H1 (cell line): ENCODE measurements at regions not wholly inside any gene's neighbourhood (a gene's known extent, or its start where the extent isn't known, plus 50 kb on each side); places are given as distances from the start of the nearest gene placed in this dataset.

Source experiments
- CTCF ChIA-PET: fragments of 300-600 bp; sonication (Branson Sonifier 250); formaldehyde crosslinking; loops from one replicate; lab custom pipeline; 2021; ENCODE audit not compliant: partially characterized antibody; lab: Charles Lee
- POLR2A ChIA-PET: fragments of 300-600 bp; sonication (Branson Sonifier 250); formaldehyde crosslinking; loops from one replicate; lab custom pipeline; 2021; ENCODE audit warnings: inconsistent platforms; ENCODE audit not compliant: partially characterized antibody; lab: Charles Lee
- DNase-seq, 2 experiments: peaks; one replicate each; pipeline versions ENCODE4 v3.0.0 to v3.0.0-alpha.2; 2010 to 2022; ENCODE audit warnings: low spot score in 2 of 2, low read depth in 1 of 2, mixed read lengths in 1 of 2
- FAIRE-seq: peaks from 2 replicates; lab custom pipeline; 2011; peaks lifted over from hg19 to GRCh38; lab: Jason Lieb, UNC
- H2AFZ ChIP-seq: 2 replicates; pipeline ENCODE4 v1.8.1; 2012; ENCODE audit warnings: low read length, inconsistent platforms
- H2AK5ac ChIP-seq: 2 replicates; pipeline ENCODE4 v1.6.1; 2013; ENCODE audit warnings: low read depth, low read length
- H2BK120ac ChIP-seq: replicated peaks from 2 replicates; pipeline ENCODE3; 2013; ENCODE audit warnings: low read depth, low read length, inconsistent platforms
- H2BK12ac ChIP-seq: 2 replicates; pipeline ENCODE4 v1.6.1; 2013; ENCODE audit warnings: low read depth, low read length
- H2BK15ac ChIP-seq: 2 replicates; pipeline ENCODE4 v1.6.1; 2013; ENCODE audit warnings: low read length
- H2BK20ac ChIP-seq: 2 replicates; pipeline ENCODE4 v1.6.1; 2013; ENCODE audit warnings: low read length
- H2BK5ac ChIP-seq: 2 replicates; pipeline ENCODE4 v1.6.1; 2013; ENCODE audit warnings: low read depth, low read length
- H3K14ac ChIP-seq: 2 replicates; pipeline ENCODE4 v1.6.1; 2013; ENCODE audit warnings: inconsistent platforms; ENCODE audit not compliant: insufficient read length
- H3K18ac ChIP-seq: 2 replicates; pipeline ENCODE4 v1.6.1; 2013; ENCODE audit warnings: low read length; ENCODE audit errors: extremely low read depth
- H3K23ac ChIP-seq: 2 replicates; pipeline ENCODE4 v1.6.1; 2013; ENCODE audit warnings: inconsistent platforms; ENCODE audit not compliant: insufficient read length
- H3K23me2 ChIP-seq: 2 replicates; pipeline ENCODE4 v1.6.1; 2013; ENCODE audit warnings: low read depth, low read length
- H3K27ac ChIP-seq: 2 replicates; pipeline ENCODE4 v1.6.1; 2011; ENCODE audit warnings: low read depth, low read length, inconsistent platforms
- H3K27me3 ChIP-seq, 4 experiments: replicated peaks in 1 of 4; 1 replicate in 1 of 4; 2 replicates in 3 of 4; pipeline versions ENCODE4 v1.6.1 to v1.8.1; 2011 to 2013; ENCODE audit warnings: low read length in 3 of 4, mild to moderate bottlenecking in 3 of 4, inconsistent platforms in 2 of 4, mixed read lengths in 2 of 4, moderate library complexity in 1 of 4; ENCODE audit not compliant: control insufficient read depth in 3 of 4, insufficient read depth in 3 of 4; ENCODE audit errors: extremely low read depth in 1 of 4
- H3K36me3 ChIP-seq, 4 experiments: 2 replicates each; pipeline versions ENCODE4 v1.6.1 to v1.8.1; 2011 to 2013; ENCODE audit warnings: mild to moderate bottlenecking in 4 of 4, low read length in 3 of 4, moderate library complexity in 2 of 4, control low read depth in 1 of 4, inconsistent platforms in 1 of 4; ENCODE audit not compliant: insufficient read depth in 4 of 4, control insufficient read depth in 2 of 4
- H3K4ac ChIP-seq: replicated peaks from 2 replicates; pipeline ENCODE3; 2013; ENCODE audit warnings: low read length, low read depth, mixed read lengths, inconsistent platforms; ENCODE audit not compliant: insufficient read length
- H3K4me1 ChIP-seq, 4 experiments: replicated peaks in 1 of 4; 1 replicate in 1 of 4; 2 replicates in 3 of 4; pipeline versions ENCODE4 v1.6.1 to v1.8.1; 2011 to 2013; ENCODE audit warnings: low read length in 3 of 4, inconsistent platforms in 2 of 4, mixed read lengths in 1 of 4; ENCODE audit not compliant: insufficient read depth in 4 of 4, control insufficient read depth in 3 of 4
- H3K4me2 ChIP-seq, 2 experiments: 2 replicates each; pipeline versions ENCODE4 v1.6.1 to v1.8.1; 2011 to 2013; ENCODE audit warnings: low read depth in 2 of 2, low read length in 2 of 2, control low read depth in 1 of 2, inconsistent platforms in 1 of 2, mild to moderate bottlenecking in 1 of 2; ENCODE audit not compliant: insufficient read depth in 1 of 2
- H3K4me3 ChIP-seq, 4 experiments: fragments of 200-600, 300-600 bp in 1 of 4; sonication (generic), shearing (Covaris generic), sonication (Bioruptor Twin) in 1 of 4; 2 replicates each; pipeline versions ENCODE4 v1.5.1 to v1.8.1; 2011 to 2016; ENCODE audit warnings: low read length in 4 of 4, low read depth in 3 of 4, control low read depth in 2 of 4, inconsistent platforms in 2 of 4, mild to moderate bottlenecking in 2 of 4, mixed read lengths in 1 of 4, moderate library complexity in 1 of 4; ENCODE audit not compliant: insufficient read depth in 2 of 4; ENCODE audit errors: extremely low read depth in 1 of 4
- H3K56ac ChIP-seq: replicated peaks from 2 replicates; pipeline ENCODE3; 2013; ENCODE audit warnings: low read depth, mild to moderate bottlenecking, mixed read lengths, low read length, inconsistent platforms; ENCODE audit not compliant: insufficient read length
- H3K79me1 ChIP-seq: 2 replicates; pipeline ENCODE4 v1.6.1; 2013; ENCODE audit warnings: low read depth, low read length, control low read depth
- H3K79me2 ChIP-seq, 2 experiments: 2 replicates each; pipeline versions ENCODE4 v1.6.1 to v1.8.1; 2012 to 2013; ENCODE audit warnings: low read length in 2 of 2, mild to moderate bottlenecking in 2 of 2, inconsistent platforms in 1 of 2; ENCODE audit not compliant: insufficient read depth in 2 of 2, control insufficient read depth in 1 of 2
- H3K9ac ChIP-seq, 4 experiments: replicated peaks in 1 of 4; 1 replicate in 1 of 4; 2 replicates in 3 of 4; pipeline versions ENCODE4 v1.6.1 to v1.8.1; 2011 to 2013; ENCODE audit warnings: low read depth in 3 of 4, low read length in 3 of 4, control low read depth in 2 of 4, mild to moderate bottlenecking in 2 of 4, moderate library complexity in 2 of 4, inconsistent platforms in 1 of 4; ENCODE audit errors: extremely low read depth in 1 of 4
- H3K9me3 ChIP-seq, 2 experiments: 2 replicates each; pipeline versions ENCODE4 v1.6.1 to v1.8.1; 2012 to 2013; ENCODE audit warnings: mild to moderate bottlenecking in 2 of 2, moderate library complexity in 2 of 2, control low read depth in 1 of 2, inconsistent platforms in 1 of 2, low read depth in 1 of 2, low read length in 1 of 2, mixed read lengths in 1 of 2; ENCODE audit not compliant: insufficient read depth in 2 of 2
- H4K20me1 ChIP-seq, 2 experiments: replicated peaks in 1 of 2; 2 replicates each; pipeline versions ENCODE3 to v1.8.1; 2011 to 2013; ENCODE audit warnings: inconsistent platforms in 2 of 2, low read length in 2 of 2, mild to moderate bottlenecking in 1 of 2; ENCODE audit not compliant: insufficient read depth in 2 of 2, control insufficient read depth in 1 of 2
- H4K5ac ChIP-seq: 2 replicates; pipeline ENCODE4 v1.6.1; 2013; ENCODE audit warnings: low read length, low read depth, mixed read lengths, inconsistent platforms; ENCODE audit not compliant: insufficient read length
- H4K8ac ChIP-seq: 2 replicates; pipeline ENCODE4 v1.8.0; 2013; ENCODE audit warnings: mild to moderate bottlenecking, moderate library complexity, low read length, inconsistent platforms; ENCODE audit not compliant: insufficient read depth; ENCODE audit errors: extremely low read depth
- H4K91ac ChIP-seq: replicated peaks from 2 replicates; pipeline ENCODE3; 2013; ENCODE audit warnings: low read length, mixed read lengths, inconsistent platforms; ENCODE audit not compliant: insufficient read length
- ATF3 ChIP-seq: IDR thresholded peaks from 2 replicates; pipeline ENCODE4 v1.6.1; 2011; ENCODE audit warnings: low read depth, mild to moderate bottlenecking, low read length; ENCODE audit not compliant: insufficient read depth
- BCL11A ChIP-seq, 2 experiments: IDR thresholded peaks; one replicate each; pipeline ENCODE4 v1.6.1; 2011; ENCODE audit warnings: low read depth in 2 of 2, low read length in 2 of 2, mild to moderate bottlenecking in 2 of 2
- CBX5 ChIP-seq: fragments of 300-800, 300-1000 bp; sonication (generic); IDR thresholded peaks from 2 replicates; pipeline ENCODE4 v1.7.1; 2016; ENCODE audit warnings: antibody characterized with exemption, low read length, low read depth
- CHD2 ChIP-seq: IDR thresholded peaks from 2 replicates; pipeline ENCODE4 v1.6.1; 2012; ENCODE audit warnings: low read length, improper control_type of control experiment
- E2F6 ChIP-seq: IDR thresholded peaks from 2 replicates; pipeline ENCODE4 v1.6.1; 2012; ENCODE audit warnings: inconsistent platforms
- HDAC2 ChIP-seq, 2 experiments: fragments of 300-600 bp in 1 of 2; sonication (generic) in 1 of 2; IDR thresholded peaks; 2 replicates each; pipeline ENCODE4 v1.6.1; 2011 to 2012; ENCODE audit warnings: low read depth in 2 of 2, low read length in 2 of 2, mild to moderate bottlenecking in 2 of 2, moderate library complexity in 2 of 2, borderline replicate concordance in 1 of 2, inconsistent platforms in 1 of 2
- MAFK ChIP-seq: IDR thresholded peaks from 2 replicates; pipeline ENCODE4 v1.6.1; 2012; ENCODE audit warnings: low read depth, mild to moderate bottlenecking, improper control_type of control experiment, low read length
- RBBP5 ChIP-seq: IDR thresholded peaks from 2 replicates; pipeline ENCODE4 v1.7.1; 2012; ENCODE audit warnings: low read depth, mild to moderate bottlenecking, inconsistent platforms, low read length, moderate library complexity, borderline replicate concordance
- RXRA ChIP-seq: IDR thresholded peaks from 2 replicates; pipeline ENCODE4 v1.6.1; 2011; ENCODE audit warnings: low read depth, mild to moderate bottlenecking, low read length, moderate library complexity; ENCODE audit not compliant: insufficient read depth
- SP4 ChIP-seq: IDR thresholded peaks from 2 replicates; pipeline ENCODE4 v1.6.1; 2012; ENCODE audit warnings: low read length, inconsistent platforms
- SUZ12 ChIP-seq: fragments of 200-600 bp; sonication (generic); IDR thresholded peaks from 2 replicates; pipeline ENCODE4 v1.6.1; 2012; ENCODE audit warnings: mild to moderate bottlenecking, inconsistent platforms, low read length, moderate library complexity, mixed read lengths
- TBP ChIP-seq: IDR thresholded peaks from 2 replicates; pipeline ENCODE4 v1.6.1; 2011; ENCODE audit warnings: low read depth, low read length, improper control_type of control experiment
- whole genome bisulfite sequencing, 2 experiments: shearing (Covaris generic) in 1 of 2; methylation state at CpG; one replicate each; pipeline versions ENCODE4 v1.1.6 to v1.1.7; 2013 to 2015; ENCODE audit warnings: low lambda C conversion rate in 2 of 2, mixed read lengths in 2 of 2, inconsistent platforms in 1 of 2, low coverage in 1 of 2, missing lambda C conversion rate in 1 of 2; ENCODE audit not compliant: insufficient replicate concordance in 2 of 2, insufficient coverage in 1 of 2, insufficient read length in 1 of 2; ENCODE audit errors: extremely low coverage in 1 of 2, missing lambda C conversion rate in 1 of 2; 5-methylcytosine and 5-hydroxymethylcytosine counted together
- TF ChIP-seq, protein P1 (sequence below): IDR thresholded peaks from 2 replicates; pipeline ENCODE4 v1.6.1; 2012; ENCODE audit warnings: inconsistent platforms

- FAIRE-seq = no peak
Observed at GRCh38 chr12:13811061-13811460, 170.3 kb downstream of the GRIN2B start.

More at GRCh38 chr12:13811061-13811460, 170.3 kb downstream of the GRIN2B start:
- no peaks in the 10 kb centered on the region for H3K36me3 ChIP-seq
- no peaks in the 10 kb centered on the region for H4K20me1 ChIP-seq
- CTCF ChIA-PET = interaction anchor here (0.6 to 1.3 kb wide), 2 partner anchors 483 to 556 kb away, joined by 3 read pairs; no protein-coding TSS in a partner anchor
- TF ChIP-seq SUZ12 = no peak
- no peak for TF ChIP-seq RBBP5
- TF ChIP-seq CHD2 = no peak
- TF ChIP-seq CBX5 = no peak
- no peak for TF ChIP-seq RXRA
- TF ChIP-seq ATF3 = no peak
- no peak for TF ChIP-seq HDAC2 (IDR thresholded peaks at IDR 0.05; ENCODE audit: borderline replicate concordance in 1 of 2, low read depth in 2 of 2, low read length in 2 of 2)
- no peak for TF ChIP-seq E2F6
- no peak for TF ChIP-seq SP4
- no peak for TF ChIP-seq MAFK
- TF ChIP-seq TBP = no peak
- TF ChIP-seq BCL11A (IDR thresholded peaks at IDR 0.05; ENCODE audit: low read depth in 2 of 2, low read length in 2 of 2) = no peak
- TF ChIP-seq, protein P1, sequence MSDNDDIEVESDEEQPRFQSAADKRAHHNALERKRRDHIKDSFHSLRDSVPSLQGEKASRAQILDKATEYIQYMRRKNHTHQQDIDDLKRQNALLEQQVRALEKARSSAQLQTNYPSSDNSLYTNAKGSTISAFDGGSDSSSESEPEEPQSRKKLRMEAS = no peak
- TF ChIP-seq, all 59 proteins: peak for 0
- no peak overlapping the region for H2BK5ac ChIP-seq
- no peaks in the 10 kb centered on the region for H3K4me1 ChIP-seq
- H3K4me2 ChIP-seq = no peak overlapping the region
- no peak overlapping the region for H2BK120ac ChIP-seq
- no peak overlapping the region for H3K9ac ChIP-seq
- no peak overlapping the region for H2AK5ac ChIP-seq
- H4K5ac ChIP-seq = no peak overlapping the region
- no peak overlapping the region for H2BK20ac ChIP-seq
- no peak for DNase-seq
- no peak overlapping the region for H3K27ac ChIP-seq
- no peak overlapping the region for H4K91ac ChIP-seq
- no peak overlapping the region for H2BK15ac ChIP-seq
- no peak overlapping the region for H3K14ac ChIP-seq
- no peak overlapping the region for H3K4ac ChIP-seq
- H2AFZ ChIP-seq = no peak overlapping the region
- no peak overlapping the region for H3K18ac ChIP-seq
- POLR2A ChIA-PET = no interaction called here
- H3K79me2 ChIP-seq = no peaks in the 10 kb centered on the region
- no peaks in the 10 kb centered on the region for H3K27me3 ChIP-seq
- no peak overlapping the region for H3K23ac ChIP-seq
- no peak overlapping the region for H3K4me3 ChIP-seq
- H3K23me2 ChIP-seq = no peaks in the 10 kb centered on the region
- WGBS, 2 experiments = 98% methylated on average over 3 of the region's 3 CpGs; no CpG with 5 or more reads in 1 of the 2 experiments
- H2BK12ac ChIP-seq = no peak overlapping the region
- no peak overlapping the region for H3K56ac ChIP-seq
- no peaks in the 10 kb centered on the region for H3K9me3 ChIP-seq
- no peak overlapping the region for H4K8ac ChIP-seq
- no peaks in the 10 kb centered on the region for H3K79me1 ChIP-seq
